Gastroesophageal sphincter (tissue), 4 donors: ENCODE measurements at regions not wholly inside any gene's neighbourhood (a gene's known extent, or its start where the extent isn't known, plus 50 kb on each side); places are given as distances from the start of the nearest gene placed in this dataset.

Experiments
- ATAC-seq: fragments of 150-250 bp; one replicate; pipeline ENCODE4 v1.9.1; 2016; ENCODE audit warnings: mild to moderate bottlenecking, moderate library complexity
- H3K27ac ChIP-seq, 4 donors: fragments of 200-600 bp; sonication (generic) in 3 of 4; 1 replicate in 3 of 4; 2 replicates in 1 of 4; pipeline ENCODE4 v1.5.1; 2016 to 2019
- H3K27me3 ChIP-seq: fragments of 200-600 bp; sonication (generic); one replicate; pipeline ENCODE4 v1.5.1; 2019
- H3K36me3 ChIP-seq, 2 donors: fragments of 200-600 bp; sonication (generic); one replicate each; pipeline ENCODE4 v1.5.1; 2019; ENCODE audit warnings: control low read depth in 1 of 2
- H3K4me1 ChIP-seq, 3 donors: fragments of 200-600 bp; sonication (generic); 1 replicate in 2 of 3; 2 replicates in 1 of 3; pipeline ENCODE4 v1.5.1; 2016 to 2019; ENCODE audit warnings: control low read depth in 2 of 3
- H3K4me3 ChIP-seq, 2 donors: fragments of 200-600 bp; sonication (generic); one replicate each; pipeline ENCODE4 v1.5.1; 2019; ENCODE audit warnings: mild to moderate bottlenecking in 1 of 2, moderate library complexity in 1 of 2
- H3K9me3 ChIP-seq, 3 donors: fragments of 200-600 bp; sonication (generic); one replicate each; pipeline ENCODE4 v1.5.1; 2017 to 2019; ENCODE audit warnings: control low read depth in 2 of 3
- EP300 ChIP-seq: sonication (generic); formaldehyde crosslinking; IDR thresholded peaks from one replicate; pipeline ENCODE4 v1.6.1; 2017; ENCODE audit warnings: antibody characterized with exemption, mild to moderate bottlenecking
- POLR2A ChIP-seq, 2 donors: fragments of 450-650 bp; IDR thresholded peaks; one replicate each; pipeline ENCODE4 v1.6.1; 2017; ENCODE audit warnings: antibody characterized with exemption in 2 of 2, mild to moderate bottlenecking in 2 of 2, moderate library complexity in 1 of 2
- POLR2AphosphoS5 ChIP-seq: sonication (generic); formaldehyde crosslinking; IDR thresholded peaks from one replicate; pipeline ENCODE4 v1.6.1; 2017; ENCODE audit warnings: antibody characterized with exemption
- WGBS, 2 donors: methylation state at CpG; one replicate each; pipeline ENCODE4 v1.1.5; 2018; ENCODE audit warnings: low coverage in 1 of 2; 5-methylcytosine and 5-hydroxymethylcytosine counted together
- TF ChIP-seq, protein P1 (sequence below), 4 experiments: fragments of 200-600 bp in 2 of 4; fragments of 450-650 bp in 2 of 4; sonication (generic) in 1 of 4; IDR thresholded peaks; one replicate each; pipeline ENCODE4 v1.5.1; 2017 to 2019; ENCODE audit warnings: antibody characterized with exemption in 4 of 4, mild to moderate bottlenecking in 2 of 4, moderate library complexity in 2 of 4

- Histone ChIP-seq H3K27ac (no peak overlapping the region), H3K36me3 (no peaks in the 10 kb centered on the region), H3K4me1 (no peaks in the 10 kb centered on the region), H3K4me3 (no peak overlapping the region), H3K27me3 (no peaks in the 10 kb centered on the region), H3K9me3 (no peaks in the 10 kb centered on the region)
- no peak for ATAC-seq
- TF ChIP-seq, protein P1, sequence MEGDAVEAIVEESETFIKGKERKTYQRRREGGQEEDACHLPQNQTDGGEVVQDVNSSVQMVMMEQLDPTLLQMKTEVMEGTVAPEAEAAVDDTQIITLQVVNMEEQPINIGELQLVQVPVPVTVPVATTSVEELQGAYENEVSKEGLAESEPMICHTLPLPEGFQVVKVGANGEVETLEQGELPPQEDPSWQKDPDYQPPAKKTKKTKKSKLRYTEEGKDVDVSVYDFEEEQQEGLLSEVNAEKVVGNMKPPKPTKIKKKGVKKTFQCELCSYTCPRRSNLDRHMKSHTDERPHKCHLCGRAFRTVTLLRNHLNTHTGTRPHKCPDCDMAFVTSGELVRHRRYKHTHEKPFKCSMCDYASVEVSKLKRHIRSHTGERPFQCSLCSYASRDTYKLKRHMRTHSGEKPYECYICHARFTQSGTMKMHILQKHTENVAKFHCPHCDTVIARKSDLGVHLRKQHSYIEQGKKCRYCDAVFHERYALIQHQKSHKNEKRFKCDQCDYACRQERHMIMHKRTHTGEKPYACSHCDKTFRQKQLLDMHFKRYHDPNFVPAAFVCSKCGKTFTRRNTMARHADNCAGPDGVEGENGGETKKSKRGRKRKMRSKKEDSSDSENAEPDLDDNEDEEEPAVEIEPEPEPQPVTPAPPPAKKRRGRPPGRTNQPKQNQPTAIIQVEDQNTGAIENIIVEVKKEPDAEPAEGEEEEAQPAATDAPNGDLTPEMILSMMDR (IDR thresholded peaks at IDR 0.05), result no peak
- TF ChIP-seq POLR2A (IDR thresholded peaks at IDR 0.05), result no peak
Measured at GRCh38 chr18:8957731-8958130, 144.8 kb upstream of the NDUFV2 start.

DNA sequence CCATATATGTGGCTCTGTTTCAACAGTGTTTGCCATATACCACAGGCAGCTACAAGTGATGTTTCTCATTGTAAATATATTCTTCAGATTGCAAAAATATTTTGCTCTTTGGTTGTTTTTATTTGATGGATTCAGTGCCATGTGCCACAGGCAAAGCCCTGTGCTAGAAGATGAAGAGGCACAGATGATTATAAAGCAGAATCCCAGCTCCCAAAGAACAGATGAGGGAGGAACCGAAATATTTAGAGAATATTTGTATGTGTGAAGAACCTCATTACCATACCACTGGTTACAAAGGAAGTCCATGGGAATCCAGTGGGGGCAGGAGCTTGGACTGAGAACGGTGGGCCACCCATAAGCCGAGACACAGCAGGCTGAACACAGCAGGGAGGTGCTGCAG is 143.8 kb upstream of the NDUFV2 start:
- WGBS, 2 donors, result 86 to 100% methylated on average over 2 to 3 of the region's 3 CpGs
- no peaks in the 10 kb centered on the region for H3K27me3 ChIP-seq
- no peak overlapping the region for H3K27ac ChIP-seq
- H3K36me3 ChIP-seq, result no peaks in the 10 kb centered on the region
- no peak overlapping the region for H3K4me3 ChIP-seq
- H3K9me3 ChIP-seq, result no peaks in the 10 kb centered on the region
- TF ChIP-seq, protein P1 (IDR thresholded peaks at IDR 0.05), result no peak
- TF ChIP-seq POLR2AphosphoS5 (no peak), EP300 (no peak), POLR2A (IDR thresholded peaks at IDR 0.05) (no peak)
- H3K4me1 ChIP-seq, result no peaks in the 10 kb centered on the region
- ATAC-seq, result no peak

DNA sequence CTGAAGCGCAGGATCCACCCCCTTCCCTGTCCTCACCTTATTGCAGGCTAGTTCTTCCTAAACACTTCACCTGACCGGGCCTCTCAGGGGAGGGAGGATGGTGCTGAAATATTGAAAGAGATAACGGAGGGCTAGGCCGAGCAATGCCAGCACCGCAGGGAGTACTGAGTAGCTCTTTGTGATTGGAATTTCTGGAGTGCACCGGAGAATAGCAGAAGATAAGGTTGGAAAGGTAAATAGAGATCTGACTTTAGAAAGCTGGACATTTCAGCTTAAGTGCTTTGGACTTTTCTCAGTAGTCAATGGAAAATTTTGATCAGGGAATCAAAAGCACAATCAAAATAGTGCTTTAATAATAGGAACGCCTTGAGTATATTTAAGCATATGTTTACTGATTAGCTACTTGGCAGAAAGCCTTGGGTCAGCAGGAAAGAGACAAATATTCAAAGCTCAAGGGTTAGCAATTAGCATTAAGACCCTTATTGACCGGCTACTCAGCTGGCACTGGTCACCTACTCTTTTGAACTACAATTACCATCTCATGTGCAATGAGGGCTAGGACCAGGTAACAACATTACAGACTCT is 142.9 kb upstream of the NDUFV2 start:
- no peak overlapping the region for H3K27ac ChIP-seq
- WGBS, 2 donors, result 73 to 75% methylated on average over 6 to 8 of the region's 8 CpGs
- no peak overlapping the region for H3K4me3 ChIP-seq
- no peaks in the 10 kb centered on the region for H3K36me3 ChIP-seq
- H3K4me1 ChIP-seq, result no peaks in the 10 kb centered on the region
- H3K9me3 ChIP-seq, result no peaks in the 10 kb centered on the region
- TF ChIP-seq, protein P1 (IDR thresholded peaks at IDR 0.05), result no peak
- H3K27me3 ChIP-seq, result no peaks in the 10 kb centered on the region
- no peak for ATAC-seq

DNA sequence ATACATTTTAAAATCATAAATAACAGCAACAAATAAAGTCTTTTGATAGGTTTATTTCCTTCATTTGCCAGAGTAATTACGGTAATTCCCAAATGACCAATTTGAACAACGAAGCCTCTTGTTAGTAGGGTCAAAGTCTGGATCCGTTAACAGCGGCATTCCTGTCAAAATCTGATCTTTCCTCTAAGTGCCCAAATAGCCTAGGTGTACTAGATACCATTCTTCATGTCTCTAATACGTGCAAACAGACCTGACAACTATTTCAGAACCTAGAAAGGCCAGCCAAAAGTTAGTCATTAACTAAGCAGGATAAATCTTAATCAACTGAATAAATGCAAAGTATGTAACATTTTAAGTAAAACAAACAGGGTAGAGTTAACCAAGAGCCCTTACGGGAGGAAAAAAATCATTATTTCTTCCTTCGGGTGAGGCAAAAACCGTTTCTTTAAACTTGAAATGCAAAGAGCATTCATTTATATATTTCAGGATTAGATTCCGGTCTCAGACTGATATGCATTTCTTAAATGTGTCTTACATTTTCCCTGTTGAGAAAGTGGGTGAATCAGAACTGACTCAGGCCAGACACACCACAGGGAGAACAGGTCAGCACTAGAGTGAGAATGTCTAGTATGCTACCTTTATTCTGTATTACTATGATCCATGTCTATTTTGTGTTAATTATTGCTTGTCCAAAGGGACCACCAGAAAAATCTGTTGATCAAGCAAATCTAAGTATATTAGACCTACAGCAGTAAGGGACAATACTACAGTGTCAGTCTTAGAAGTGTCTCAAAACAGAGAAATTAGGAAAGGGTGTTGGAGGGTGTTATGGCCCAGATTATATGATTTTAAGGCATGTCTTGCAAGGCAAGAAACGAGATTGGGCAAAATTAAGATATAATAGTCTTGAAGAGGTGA is 141.5 kb upstream of the NDUFV2 start:
- TF ChIP-seq POLR2A (IDR thresholded peaks at IDR 0.05) (no peak), EP300 (no peak), POLR2AphosphoS5 (no peak)
- TF ChIP-seq, protein P1 (IDR thresholded peaks at IDR 0.05), result no peak
- Histone ChIP-seq H3K27me3 (no peaks in the 10 kb centered on the region), H3K9me3 (no peaks in the 10 kb centered on the region), H3K27ac (no peak overlapping the region), H3K4me3 (no peak overlapping the region), H3K4me1 (no peaks in the 10 kb centered on the region), H3K36me3 (no peaks in the 10 kb centered on the region)
- 62 to 67% methylated on average over 10 of the region's 10 CpGs for WGBS, 2 donors
- ATAC-seq, result no peak

DNA sequence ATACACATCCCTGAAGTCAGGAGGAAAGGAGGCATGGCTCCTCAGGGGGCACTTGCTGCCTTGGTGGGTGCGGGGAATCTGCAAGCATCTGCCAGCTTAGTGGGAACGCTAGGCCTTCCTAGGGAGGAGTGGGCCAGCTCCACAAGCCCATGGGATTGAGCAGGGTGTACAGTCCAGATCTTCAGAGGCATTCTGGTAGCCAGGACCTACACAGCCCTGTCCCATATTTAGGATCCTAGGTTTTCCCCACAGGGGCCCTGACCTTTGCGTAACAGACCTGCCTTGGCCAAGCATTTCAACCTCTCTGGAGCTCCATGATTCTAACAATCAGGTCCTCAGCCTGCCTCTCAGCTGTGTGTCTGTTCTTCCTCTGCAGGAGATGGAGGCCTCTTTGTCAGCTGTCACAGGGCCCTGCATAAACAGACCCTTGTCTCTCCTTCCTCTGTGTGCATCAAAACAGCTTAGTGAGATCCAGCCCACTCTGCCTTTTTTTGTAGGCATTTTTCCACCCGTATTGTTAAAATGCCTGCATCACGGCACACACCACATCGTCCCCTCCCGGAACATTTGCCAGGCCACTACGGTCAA is 140.2 kb upstream of the NDUFV2 start:
- no peaks in the 10 kb centered on the region for H3K4me1 ChIP-seq
- 90 to 91% methylated on average over 4 to 8 of the region's 8 CpGs for WGBS, 2 donors
- no peak overlapping the region for H3K27ac ChIP-seq
- H3K36me3 ChIP-seq, result no peaks in the 10 kb centered on the region
- no peak for TF ChIP-seq POLR2AphosphoS5
- TF ChIP-seq, protein P1 (IDR thresholded peaks at IDR 0.05), result no peak
- no peak for TF ChIP-seq POLR2A (IDR thresholded peaks at IDR 0.05)
- TF ChIP-seq EP300, result no peak
- H3K27me3 ChIP-seq, result no peaks in the 10 kb centered on the region
- no peaks in the 10 kb centered on the region for H3K9me3 ChIP-seq
- ATAC-seq, result no peak
- H3K4me3 ChIP-seq, result no peak overlapping the region
